Thyroid gland (tissue), 4 donors: ENCODE measurements at regions not wholly inside any gene's neighbourhood (a gene's known extent, or its start where the extent isn't known, plus 50 kb on each side); places are given as distances from the start of the nearest gene placed in this dataset.

ENCODE experiments used
- DNase-seq, 2 donors: peaks; one replicate each; pipeline ENCODE4 v3.0.0-alpha.2; 2019
- H3K27ac ChIP-seq, 3 donors: fragments of 200-600 bp; sonication (generic); 1 replicate in 2 of 3; 2 replicates in 1 of 3; pipeline ENCODE4 v1.5.1; 2016 to 2019; ENCODE audit warnings: mild to moderate bottlenecking in 1 of 3, moderate library complexity in 1 of 3
- H3K27me3 ChIP-seq: fragments of 200-600 bp; sonication (generic); one replicate; pipeline ENCODE4 v1.5.1; 2019
- H3K36me3 ChIP-seq, 2 donors: fragments of 200-600 bp; sonication (generic); one replicate each; pipeline ENCODE4 v1.5.1; 2016 to 2019
- H3K4me1 ChIP-seq, 2 donors: fragments of 200-600 bp; sonication (generic); one replicate each; pipeline ENCODE4 v1.5.1; 2017 to 2019
- H3K4me3 ChIP-seq, 3 donors: fragments of 200-600 bp; sonication (generic); replicated peaks in 1 of 3; 1 replicate in 2 of 3; 2 replicates in 1 of 3; pipeline ENCODE4 v1.5.1; 2016; ENCODE audit warnings: mild to moderate bottlenecking in 1 of 3
- H3K9me3 ChIP-seq: fragments of 200-600 bp; sonication (generic); one replicate; pipeline ENCODE4 v1.5.1; 2017
- POLR2A ChIP-seq, 2 donors: fragments of 450-650 bp; IDR thresholded peaks; one replicate each; pipeline ENCODE4 v1.6.1; 2017; ENCODE audit warnings: antibody characterized with exemption in 2 of 2, mild to moderate bottlenecking in 2 of 2, moderate library complexity in 1 of 2
- WGBS, 2 donors: methylation state at CpG; one replicate each; pipeline ENCODE4 v1.1.5; 2017; 5-methylcytosine and 5-hydroxymethylcytosine counted together
- intact Hi-C: fragments of 100-400 bp; cut with DNase I; formaldehyde crosslinking; loops from one replicate; pipeline ENCODE4 v1.15.1; 2023
- TF ChIP-seq, protein P1 (sequence below), 6 experiments: fragments of 200-600 bp in 3 of 6; fragments of 450-650 bp in 3 of 6; sonication (generic) in 3 of 6; IDR thresholded peaks; one replicate each; pipeline ENCODE4 v1.5.1; 2016 to 2019; ENCODE audit warnings: antibody characterized with exemption in 6 of 6, mild to moderate bottlenecking in 2 of 6, inconsistent platforms in 1 of 6, moderate library complexity in 1 of 6

DNA sequence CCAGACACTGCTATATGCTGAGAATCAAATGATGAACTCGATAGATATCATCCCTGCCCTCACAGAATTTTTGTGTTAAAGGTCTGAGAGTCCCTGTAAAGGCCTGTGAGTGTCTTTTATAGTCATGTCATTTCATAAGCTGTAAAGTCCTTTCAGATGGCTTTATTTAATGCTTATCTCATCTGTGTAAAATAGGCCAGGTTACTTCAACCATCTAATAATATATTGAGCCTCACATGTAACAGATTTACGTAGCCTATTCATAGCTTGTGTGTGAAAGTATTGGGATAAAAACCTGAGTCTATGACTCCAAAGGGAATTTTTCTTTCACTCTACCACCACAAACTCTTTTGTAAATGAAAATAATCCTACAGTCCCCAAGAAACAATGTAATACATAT is 672.0 kb upstream of the SYT4 start:
- H3K36me3 ChIP-seq = no peaks in the 10 kb centered on the region
- WGBS, 2 donors = 92 to 95% methylated on average over 2 of the region's 2 CpGs
- TF ChIP-seq POLR2A (IDR thresholded peaks at IDR 0.05) = no peak
- TF ChIP-seq, protein P1, sequence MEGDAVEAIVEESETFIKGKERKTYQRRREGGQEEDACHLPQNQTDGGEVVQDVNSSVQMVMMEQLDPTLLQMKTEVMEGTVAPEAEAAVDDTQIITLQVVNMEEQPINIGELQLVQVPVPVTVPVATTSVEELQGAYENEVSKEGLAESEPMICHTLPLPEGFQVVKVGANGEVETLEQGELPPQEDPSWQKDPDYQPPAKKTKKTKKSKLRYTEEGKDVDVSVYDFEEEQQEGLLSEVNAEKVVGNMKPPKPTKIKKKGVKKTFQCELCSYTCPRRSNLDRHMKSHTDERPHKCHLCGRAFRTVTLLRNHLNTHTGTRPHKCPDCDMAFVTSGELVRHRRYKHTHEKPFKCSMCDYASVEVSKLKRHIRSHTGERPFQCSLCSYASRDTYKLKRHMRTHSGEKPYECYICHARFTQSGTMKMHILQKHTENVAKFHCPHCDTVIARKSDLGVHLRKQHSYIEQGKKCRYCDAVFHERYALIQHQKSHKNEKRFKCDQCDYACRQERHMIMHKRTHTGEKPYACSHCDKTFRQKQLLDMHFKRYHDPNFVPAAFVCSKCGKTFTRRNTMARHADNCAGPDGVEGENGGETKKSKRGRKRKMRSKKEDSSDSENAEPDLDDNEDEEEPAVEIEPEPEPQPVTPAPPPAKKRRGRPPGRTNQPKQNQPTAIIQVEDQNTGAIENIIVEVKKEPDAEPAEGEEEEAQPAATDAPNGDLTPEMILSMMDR (IDR thresholded peaks at IDR 0.05) = no peak
- DNase-seq = no peak
- no peaks in the 10 kb centered on the region for H3K9me3 ChIP-seq
- intact Hi-C loops = no loop called here
- no peak overlapping the region for H3K27ac ChIP-seq
- H3K27me3 ChIP-seq = no peaks in the 10 kb centered on the region
- no peaks in the 10 kb centered on the region for H3K4me1 ChIP-seq
- H3K4me3 ChIP-seq = no peak overlapping the region

DNA sequence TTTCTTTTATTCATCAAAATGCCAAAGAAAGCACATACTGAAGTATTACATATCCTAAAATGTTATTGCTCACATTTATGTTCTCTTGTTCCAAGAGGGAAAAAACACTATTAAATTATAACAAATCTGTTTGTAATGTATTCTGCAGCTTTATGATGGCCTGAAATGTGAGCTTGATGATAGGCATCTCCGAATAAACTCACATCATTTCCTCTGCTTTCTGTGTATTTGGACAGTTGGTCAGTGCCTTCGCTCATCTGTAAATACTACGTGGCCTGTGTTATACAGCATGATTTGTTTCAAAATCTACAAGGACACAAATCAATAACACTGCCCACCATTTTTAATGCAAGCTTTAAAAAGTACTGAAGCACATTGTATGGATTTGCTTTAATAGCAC is 672.8 kb upstream of the SYT4 start:
- Histone ChIP-seq H3K4me3 (no peak overlapping the region), H3K27ac (no peak overlapping the region), H3K4me1 (no peaks in the 10 kb centered on the region), H3K27me3 (no peaks in the 10 kb centered on the region), H3K36me3 (no peaks in the 10 kb centered on the region), H3K9me3 (no peaks in the 10 kb centered on the region)
- DNase-seq = no peak
- intact Hi-C loops = no loop called here
- no peak for TF ChIP-seq POLR2A (IDR thresholded peaks at IDR 0.05)
- TF ChIP-seq, protein P1 (IDR thresholded peaks at IDR 0.05) = no peak
- WGBS, 2 donors = 90 to 99% methylated on average over 3 of the region's 3 CpGs

DNA sequence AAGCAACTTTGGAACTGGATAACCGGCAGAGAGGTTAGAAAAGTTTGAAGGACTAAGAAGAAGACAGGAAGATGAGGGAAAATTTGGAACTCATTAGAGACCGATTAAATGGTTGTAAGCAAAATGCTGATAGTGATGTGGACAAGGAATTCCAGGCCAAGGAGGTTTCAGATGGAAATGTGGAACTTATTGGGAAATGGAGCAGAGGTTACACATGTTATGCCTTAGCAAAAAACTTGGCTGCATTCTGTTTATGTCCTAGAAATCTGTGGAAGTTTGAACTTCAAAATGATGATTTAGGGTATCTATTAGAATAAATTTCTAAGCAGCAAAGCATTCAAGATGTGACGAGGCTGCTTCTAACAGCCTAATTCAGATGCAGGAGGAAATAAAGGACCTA is 675.1 kb upstream of the SYT4 start:
- 81 to 85% methylated on average over 3 of the region's 3 CpGs for WGBS, 2 donors
- H3K27me3 ChIP-seq = no peaks in the 10 kb centered on the region
- TF ChIP-seq, protein P1 (IDR thresholded peaks at IDR 0.05) = no peak
- TF ChIP-seq POLR2A (IDR thresholded peaks at IDR 0.05) = no peak
- H3K36me3 ChIP-seq = no peaks in the 10 kb centered on the region
- intact Hi-C loops = no loop called here
- H3K27ac ChIP-seq = no peak overlapping the region
- H3K4me1 ChIP-seq = no peaks in the 10 kb centered on the region
- no peak overlapping the region for H3K4me3 ChIP-seq
- no peaks in the 10 kb centered on the region for H3K9me3 ChIP-seq
- no peak for DNase-seq

DNA sequence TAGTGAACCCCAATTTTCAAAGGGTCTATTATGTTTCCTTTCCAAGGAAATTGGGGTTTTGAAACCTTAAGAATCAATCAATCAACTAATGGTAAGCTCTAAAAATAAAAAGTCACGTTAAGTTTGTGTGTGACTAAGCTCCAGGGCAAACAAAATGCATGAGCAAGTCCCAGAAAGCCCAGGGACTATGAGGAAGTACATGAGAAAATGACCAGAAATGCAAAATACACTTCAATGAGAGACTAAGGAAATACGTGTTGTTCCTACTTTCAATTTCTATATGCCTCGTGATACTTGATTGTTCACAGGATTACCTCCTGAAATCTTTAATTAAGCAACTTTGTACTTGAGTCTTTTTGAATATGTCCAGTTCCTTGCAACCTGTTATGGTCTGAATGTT is 684.4 kb upstream of the SYT4 start:
- 71 to 78% methylated on average over 3 of the region's 3 CpGs for WGBS, 2 donors
- Histone ChIP-seq H3K9me3 (no peaks in the 10 kb centered on the region), H3K27me3 (no peaks in the 10 kb centered on the region), H3K27ac (no peak overlapping the region), H3K4me3 (no peak overlapping the region), H3K36me3 (no peaks in the 10 kb centered on the region), H3K4me1 (no peaks in the 10 kb centered on the region)
- no peak for DNase-seq
- TF ChIP-seq POLR2A (IDR thresholded peaks at IDR 0.05) = no peak
- TF ChIP-seq, protein P1 (IDR thresholded peaks at IDR 0.05) = no peak
- intact Hi-C loops = no loop called here

DNA sequence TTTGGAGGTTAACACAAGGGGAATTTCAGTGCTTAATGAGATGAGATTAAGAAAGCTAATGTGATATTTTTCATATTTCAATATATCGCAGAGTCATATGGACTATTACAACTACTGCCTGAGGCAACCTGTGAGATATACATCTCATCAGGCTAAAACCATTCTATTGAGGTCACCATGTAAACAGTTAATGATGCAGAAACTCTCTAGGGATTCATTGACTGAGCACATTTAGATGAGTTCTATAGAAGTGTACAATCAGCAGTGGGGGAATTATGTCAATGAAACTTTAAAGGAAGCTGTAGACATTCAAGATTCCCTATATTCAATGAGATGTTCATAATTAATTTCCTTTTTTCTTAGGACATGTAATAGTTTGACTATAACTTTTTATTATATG is 687.4 kb upstream of the SYT4 start:
- intact Hi-C loops = no loop called here

More for the DNA sequence above, 687.4 kb upstream of the SYT4 start:
- Histone ChIP-seq H3K36me3 (no peaks in the 10 kb centered on the region), H3K4me1 (no peaks in the 10 kb centered on the region), H3K27me3 (no peaks in the 10 kb centered on the region), H3K4me3 (no peak overlapping the region), H3K9me3 (no peaks in the 10 kb centered on the region), H3K27ac (no peak overlapping the region)
- 96 to 98% methylated on average over 1 of the region's 1 CpG for WGBS, 2 donors
- TF ChIP-seq, protein P1 (IDR thresholded peaks at IDR 0.05) = no peak
- no peak for TF ChIP-seq POLR2A (IDR thresholded peaks at IDR 0.05)
- DNase-seq = no peak
